Islet of Langerhans (tissue), 1 donor: ENCODE measurements at regions not wholly inside any gene's neighbourhood (a gene's known extent, or its start where the extent isn't known, plus 50 kb on each side); places are given as distances from the start of the nearest gene placed in this dataset.

ENCODE experiments used
- FAIRE-seq: peaks from one replicate; lab custom pipeline; 2011; peaks lifted over from hg19 to GRCh38; lab: Jason Lieb, UNC

- no peak for FAIRE-seq
Observed at GRCh38 chr6:102571236-102571908, 1177.9 kb downstream of the GRIK2 start.

GRCh38 chr6:102562713-102563112 is 1169.2 kb downstream of the GRIK2 start:
- FAIRE-seq: no peak

- no peak for FAIRE-seq
Observed at GRCh38 chr6:102553214-102553613, 1159.7 kb downstream of the GRIK2 start.

GRCh38 chr6:102549221-102549874 is 1155.8 kb downstream of the GRIK2 start:
- no peak for FAIRE-seq

GRCh38 chr6:102525336-102525735 is 1131.8 kb downstream of the GRIK2 start:
- FAIRE-seq: no peak

- no peak for FAIRE-seq
Observed at GRCh38 chr6:102520966-102521365, 1127.5 kb downstream of the GRIK2 start.

- no peak for FAIRE-seq
Observed at GRCh38 chr6:102517506-102517905, 1124.0 kb downstream of the GRIK2 start.

GRCh38 chr6:102501615-102502014 is 1108.1 kb downstream of the GRIK2 start:
- FAIRE-seq: no peak

- no peak for FAIRE-seq
Observed at GRCh38 chr6:102494808-102495207, 1101.3 kb downstream of the GRIK2 start.

- no peak for FAIRE-seq
Observed at GRCh38 chr6:102493485-102493884, 1100.0 kb downstream of the GRIK2 start.

- no peak for FAIRE-seq
Observed at GRCh38 chr6:102488729-102489128, 1095.2 kb downstream of the GRIK2 start.

- FAIRE-seq: no peak
Observed at GRCh38 chr6:102485480-102485879, 1092.0 kb downstream of the GRIK2 start.

GRCh38 chr6:102474041-102474807 is 1080.7 kb downstream of the GRIK2 start:
- FAIRE-seq: no peak

GRCh38 chr6:102458990-102459389 is 1065.5 kb downstream of the GRIK2 start:
- FAIRE-seq: no peak

- FAIRE-seq: no peak
Observed at GRCh38 chr6:102438171-102438570, 1044.7 kb downstream of the GRIK2 start.

- no peak for FAIRE-seq
Observed at GRCh38 chr6:102417368-102417998, 1024.0 kb downstream of the GRIK2 start.

- FAIRE-seq: no peak
Observed at GRCh38 chr6:102415891-102416290, 1022.4 kb downstream of the GRIK2 start.

GRCh38 chr6:102411796-102412195 is 1018.3 kb downstream of the GRIK2 start:
- FAIRE-seq: no peak

- FAIRE-seq: peak; percentile 43
Observed at GRCh38 chr6:102407886-102408741, 1014.6 kb downstream of the GRIK2 start.

- FAIRE-seq: no peak
Observed at GRCh38 chr6:102405860-102406259, 1012.4 kb downstream of the GRIK2 start.

GRCh38 chr6:102402635-102403329 is 1009.3 kb downstream of the GRIK2 start:
- no peak for FAIRE-seq
